Loucy (cell line): ENCODE measurements at regions not wholly inside any gene's neighbourhood (a gene's known extent, or its start where the extent isn't known, plus 50 kb on each side); places are given as distances from the start of the nearest gene placed in this dataset.

Experiments
- CTCF ChIP-seq: fragments of 200-600 bp; sonication (generic); conservative IDR thresholded peaks from 2 replicates; pipeline ENCODE4 v1.5.1; 2014; ENCODE audit warnings: mild to moderate bottlenecking, antibody characterized with exemption, low read length
- EZH2phosphoT487 ChIP-seq: fragments of 200-600 bp; IDR thresholded peaks from 2 replicates; pipeline ENCODE4 v1.6.1; 2018; ENCODE audit warnings: antibody characterized with exemption, mild to moderate bottlenecking, moderate library complexity, borderline replicate concordance

- TF ChIP-seq CTCF: no peak
- no peak for TF ChIP-seq EZH2phosphoT487
These were observed 445.1 kb upstream of the ISX start for GRCh38 chr22:34620832-34621231.
